WTC11 (cell line): ENCODE measurements at regions not wholly inside any gene's neighbourhood (a gene's known extent, or its start where the extent isn't known, plus 50 kb on each side); places are given as distances from the start of the nearest gene placed in this dataset.

Experiments
- ATAC-seq: fragments of 200-7000 bp; cut with Tn5 transposase; 2 replicates; pipeline ENCODE4 v1.10.0; 2021; ENCODE audit warnings: mild to moderate bottlenecking, moderate library complexity
- CTCF ChIA-PET: fragments of 300-600 bp; sonication (Branson Sonifier 250); formaldehyde crosslinking; loops from one replicate; lab custom pipeline; 2021; ENCODE audit warnings: antibody characterized with exemption; lab: Charles Lee
- POLR2A ChIA-PET: fragments of 350-600 bp; sonication (Branson Sonifier 250); formaldehyde crosslinking; loops from one replicate; lab custom pipeline; 2021; ENCODE audit warnings: antibody characterized with exemption; lab: Charles Lee
- DNase-seq: peaks from one replicate; pipeline ENCODE4 v3.0.0; 2021; ENCODE audit warnings: low spot score
- H3K27ac Mint-ChIP-seq: 2 replicates; pipeline ENCODE4 v1.8.0; 2021; ENCODE audit warnings: mixed read lengths
- H3K27me3 Mint-ChIP-seq: 2 replicates; pipeline ENCODE4 v1.8.0; 2021; ENCODE audit warnings: low read depth, mild to moderate bottlenecking, moderate library complexity, mixed read lengths
- H3K36me3 Mint-ChIP-seq: 2 replicates; pipeline ENCODE4 v1.8.0; 2021; ENCODE audit warnings: mixed read lengths
- H3K4me1 Mint-ChIP-seq: 2 replicates; pipeline ENCODE4 v1.8.0; 2022; ENCODE audit warnings: mixed read lengths
- H3K4me3 Mint-ChIP-seq: 2 replicates; pipeline ENCODE4 v1.8.0; 2021; ENCODE audit warnings: mild to moderate bottlenecking, moderate library complexity, mixed read lengths
- H3K9me3 Mint-ChIP-seq: 2 replicates; pipeline ENCODE4 v1.8.0; 2021; ENCODE audit warnings: mixed read lengths
- CDX4 ChIP-seq: fragments of 250-450 bp; sonication (Bioruptor Pico); IDR thresholded peaks from 2 replicates; pipeline ENCODE4 v1.9.0; 2021; ENCODE audit warnings: moderate library complexity, mild to moderate bottlenecking, inconsistent platforms, borderline replicate concordance
- HMGXB4 ChIP-seq: sonication (generic); formaldehyde crosslinking; IDR thresholded peaks from 2 replicates; pipeline ENCODE4 v1.8.1; 2023; ENCODE audit warnings: mild to moderate bottlenecking, moderate library complexity, missing genetic modification reagents
- KAT7 ChIP-seq: sonication (generic); formaldehyde crosslinking; IDR thresholded peaks from 2 replicates; pipeline ENCODE4 v1.8.1; 2023; ENCODE audit warnings: missing genetic modification reagents, mild to moderate bottlenecking, borderline replicate concordance
- NFYB ChIP-seq: sonication (generic); formaldehyde crosslinking; conservative IDR thresholded peaks from 2 replicates; pipeline ENCODE4 v1.8.0; 2022; ENCODE audit warnings: low read depth, missing genetic modification reagents
- PRDM15 ChIP-seq: sonication (generic); formaldehyde crosslinking; IDR thresholded peaks from 2 replicates; pipeline ENCODE4 v1.8.0; 2022; ENCODE audit warnings: missing genetic modification reagents
- PREB ChIP-seq: sonication (generic); formaldehyde crosslinking; IDR thresholded peaks from 2 replicates; pipeline ENCODE4 v1.8.1; 2022; ENCODE audit warnings: mild to moderate bottlenecking, missing genetic modification reagents, moderate library complexity, borderline replicate concordance
- SMAD3 ChIP-seq: sonication (generic); formaldehyde crosslinking; IDR thresholded peaks from 2 replicates; pipeline ENCODE4 v1.8.0; 2022; ENCODE audit warnings: missing genetic modification reagents, mild to moderate bottlenecking, borderline replicate concordance
- TEAD4 ChIP-seq: sonication (generic); formaldehyde crosslinking; IDR thresholded peaks from 2 replicates; pipeline ENCODE4 v1.8.0; 2022; ENCODE audit warnings: mild to moderate bottlenecking, missing genetic modification reagents
- USF1 ChIP-seq: sonication (generic); formaldehyde crosslinking; IDR thresholded peaks from 2 replicates; pipeline ENCODE4 v1.8.0; 2022; ENCODE audit warnings: mild to moderate bottlenecking, missing genetic modification reagents
- TF ChIP-seq, protein P1 (sequence below): sonication (generic); formaldehyde crosslinking; IDR thresholded peaks from 2 replicates; pipeline ENCODE4 v1.8.1; 2023; ENCODE audit warnings: mild to moderate bottlenecking, missing genetic modification reagents
- TF ChIP-seq, protein P2 (sequence below): fragments of 250-450 bp; sonication (Bioruptor Pico); IDR thresholded peaks from 2 replicates; pipeline ENCODE4 v2.1.2; 2022; ENCODE audit warnings: mild to moderate bottlenecking, moderate library complexity

DNA sequence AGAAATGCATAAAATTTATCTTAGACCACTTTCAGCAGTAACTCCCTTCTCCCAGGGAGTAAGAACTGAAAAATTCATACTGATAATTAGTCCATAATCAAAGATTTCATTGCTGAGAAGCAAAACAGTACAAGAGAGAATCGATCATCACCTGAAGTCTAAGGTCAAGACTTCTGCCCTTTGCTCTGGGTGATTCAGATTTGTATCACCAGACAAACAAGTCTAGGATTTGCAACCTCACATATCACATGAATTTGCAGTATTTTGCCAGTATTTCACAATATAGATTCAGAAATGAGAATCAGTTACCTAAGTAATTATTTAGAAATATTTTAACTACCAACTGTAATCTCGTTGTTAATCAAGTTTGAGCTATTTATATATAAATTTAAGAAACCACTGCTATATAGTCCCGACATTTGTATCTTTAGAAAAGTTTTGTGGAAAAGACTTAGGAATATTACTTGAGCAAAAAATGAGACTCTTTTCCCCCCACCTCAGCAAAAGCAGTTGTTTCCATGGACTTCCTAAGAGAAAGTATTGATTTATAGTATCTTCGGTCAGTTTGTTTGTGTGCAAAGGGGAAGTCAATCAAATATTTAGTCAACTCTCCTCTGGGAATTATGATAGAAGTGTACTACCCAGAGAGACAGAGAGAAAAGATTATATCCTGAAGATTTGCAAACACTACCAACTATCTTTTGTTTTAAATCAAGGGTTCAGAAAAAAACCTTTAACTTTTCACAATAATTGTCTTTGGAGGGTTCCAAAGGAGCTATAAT lies 840.1 kb downstream of the TRHDE start (continued):
- TF ChIP-seq, protein P1, sequence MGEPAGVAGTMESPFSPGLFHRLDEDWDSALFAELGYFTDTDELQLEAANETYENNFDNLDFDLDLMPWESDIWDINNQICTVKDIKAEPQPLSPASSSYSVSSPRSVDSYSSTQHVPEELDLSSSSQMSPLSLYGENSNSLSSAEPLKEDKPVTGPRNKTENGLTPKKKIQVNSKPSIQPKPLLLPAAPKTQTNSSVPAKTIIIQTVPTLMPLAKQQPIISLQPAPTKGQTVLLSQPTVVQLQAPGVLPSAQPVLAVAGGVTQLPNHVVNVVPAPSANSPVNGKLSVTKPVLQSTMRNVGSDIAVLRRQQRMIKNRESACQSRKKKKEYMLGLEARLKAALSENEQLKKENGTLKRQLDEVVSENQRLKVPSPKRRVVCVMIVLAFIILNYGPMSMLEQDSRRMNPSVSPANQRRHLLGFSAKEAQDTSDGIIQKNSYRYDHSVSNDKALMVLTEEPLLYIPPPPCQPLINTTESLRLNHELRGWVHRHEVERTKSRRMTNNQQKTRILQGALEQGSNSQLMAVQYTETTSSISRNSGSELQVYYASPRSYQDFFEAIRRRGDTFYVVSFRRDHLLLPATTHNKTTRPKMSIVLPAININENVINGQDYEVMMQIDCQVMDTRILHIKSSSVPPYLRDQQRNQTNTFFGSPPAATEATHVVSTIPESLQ (CRISPR knock-in tag): no peak
- no peak for TF ChIP-seq CDX4 (CRISPR knock-in tag)
- TF ChIP-seq, protein P2, sequence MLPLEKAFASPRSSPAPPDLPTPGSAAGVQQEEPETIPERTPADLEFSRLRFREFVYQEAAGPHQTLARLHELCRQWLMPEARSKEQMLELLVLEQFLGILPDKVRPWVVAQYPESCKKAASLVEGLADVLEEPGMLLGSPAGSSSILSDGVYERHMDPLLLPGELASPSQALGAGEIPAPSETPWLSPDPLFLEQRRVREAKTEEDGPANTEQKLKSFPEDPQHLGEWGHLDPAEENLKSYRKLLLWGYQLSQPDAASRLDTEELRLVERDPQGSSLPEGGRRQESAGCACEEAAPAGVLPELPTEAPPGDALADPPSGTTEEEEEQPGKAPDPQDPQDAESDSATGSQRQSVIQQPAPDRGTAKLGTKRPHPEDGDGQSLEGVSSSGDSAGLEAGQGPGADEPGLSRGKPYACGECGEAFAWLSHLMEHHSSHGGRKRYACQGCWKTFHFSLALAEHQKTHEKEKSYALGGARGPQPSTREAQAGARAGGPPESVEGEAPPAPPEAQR: no peak
- TF ChIP-seq PREB: no peak
- no peak for TF ChIP-seq PRDM15 (CRISPR knock-in tag)
- TF ChIP-seq SMAD3: no peak
- no peak for TF ChIP-seq NFYB (CRISPR knock-in tag)
- TF ChIP-seq KAT7 (CRISPR knock-in tag): no peak
- TF ChIP-seq USF1: no peak

- TF ChIP-seq, protein P1 (CRISPR knock-in tag): no peak
- TF ChIP-seq HMGXB4 (CRISPR knock-in tag) (no peak), NFYB (CRISPR knock-in tag) (no peak), TEAD4 (CRISPR knock-in tag) (no peak)
- TF ChIP-seq, all 79 proteins: peak for 0
- Mint-ChIP-seq H3K4me3 (no peak overlapping the region), H3K27ac (no peak overlapping the region), H3K4me1 (peaks cover 9% of the 10 kb centered on the region), H3K27me3 (no peaks in the 10 kb centered on the region), H3K36me3 (no peaks in the 10 kb centered on the region), H3K9me3 (no peaks in the 10 kb centered on the region)
- ChIA-PET CTCF (no interaction called here), POLR2A (no interaction called here)
- DNase-seq: no peak
- no peak for ATAC-seq
Measured at GRCh38 chr12:73124480-73124879, 852.3 kb downstream of the TRHDE start.
